Prostate gland (tissue), 2 donors: ENCODE measurements at regions not wholly inside any gene's neighbourhood (a gene's known extent, or its start where the extent isn't known, plus 50 kb on each side); places are given as distances from the start of the nearest gene placed in this dataset.

Source experiments
- CTCF ChIP-seq, 4 experiments: fragments of 200-600 bp in 2 of 4; fragments of 450-650 bp in 2 of 4; sonication (generic) in 2 of 4; IDR thresholded peaks; 1 replicate in 3 of 4; 2 replicates in 1 of 4; pipeline ENCODE4 v1.5.1; 2016 to 2019; ENCODE audit warnings: antibody characterized with exemption in 4 of 4, mild to moderate bottlenecking in 2 of 4, moderate library complexity in 2 of 4
- POLR2A ChIP-seq: fragments of 450-650 bp; IDR thresholded peaks from one replicate; pipeline ENCODE4 v1.6.1; 2016; ENCODE audit warnings: antibody characterized with exemption, mild to moderate bottlenecking
- POLR2AphosphoS5 ChIP-seq: sonication (generic); formaldehyde crosslinking; IDR thresholded peaks from one replicate; pipeline ENCODE4 v1.6.1; 2017; ENCODE audit warnings: antibody characterized with exemption

GRCh38 chr5:99438619-99439018 is 509.8 kb upstream of the CHD1 start:
- TF ChIP-seq CTCF (IDR thresholded peaks at IDR 0.05) (no peak), POLR2A (no peak), POLR2AphosphoS5 (no peak)
